ENCODE measurements at regions not wholly inside any gene's neighbourhood (a gene's known extent, or its start where the extent isn't known, plus 50 kb on each side); places are given as distances from the start of the nearest gene placed in this dataset.
"Not testable (repeated sequence)": the region's sequence is repeated elsewhere in the genome, so short reads cannot be mapped to it uniquely, and the experiment has no call there.

- Mint-ChIP-seq H3K9me3 (peaks cover 0 to 19% (median 3%) of the 10 kb centered on the region in 6 donors), H3K36me3 (peaks cover 0 to 4% (median 0%) of the 10 kb centered on the region in 3 donors), H3K4me3 (no peak overlapping the region), H3K4me1 (no peaks in the 10 kb centered on the region), H3K27me3 (ENCODE audit: low read depth in 3 of 3) (no peaks in the 10 kb centered on the region), H3K27ac (no peak overlapping the region)
- no peak for DNase-seq
Observed at GRCh38 chr13:105684216-105684615, 851.2 kb downstream of the EFNB2 start.

GRCh38 chr13:105679838-105680237 is 855.6 kb downstream of the EFNB2 start:
- H3K27me3 Mint-ChIP-seq (ENCODE audit: low read depth in 3 of 3): no peaks in the 10 kb centered on the region
- H3K9me3 Mint-ChIP-seq: peaks cover 2 to 20% (median 7%) of the 10 kb centered on the region in 6 donors
- H3K4me1 Mint-ChIP-seq: no peaks in the 10 kb centered on the region
- H3K27ac Mint-ChIP-seq: no peak overlapping the region
- H3K4me3 Mint-ChIP-seq: no peak overlapping the region
- no peak for DNase-seq
- H3K36me3 Mint-ChIP-seq: no peaks in the 10 kb centered on the region

GRCh38 chr13:105678072-105678471 is 857.4 kb downstream of the EFNB2 start:
- Mint-ChIP-seq H3K27ac (no peak overlapping the region), H3K9me3 (peaks cover 2 to 22% (median 8%) of the 10 kb centered on the region in 6 donors), H3K4me3 (no peak overlapping the region), H3K27me3 (ENCODE audit: low read depth in 3 of 3) (no peaks in the 10 kb centered on the region), H3K36me3 (no peaks in the 10 kb centered on the region), H3K4me1 (no peaks in the 10 kb centered on the region)
- DNase-seq: no peak

GRCh38 chr13:105672881-105673280 is 862.6 kb downstream of the EFNB2 start:
- Mint-ChIP-seq H3K27ac (no peak overlapping the region), H3K9me3 (peaks cover 0 to 18% (median 6%) of the 10 kb centered on the region in 6 donors), H3K4me3 (no peak overlapping the region), H3K4me1 (peaks cover 0 to 11% of the 10 kb centered on the region in 2 donors), H3K27me3 (ENCODE audit: low read depth in 3 of 3) (peaks cover 0 to 2% (median 0%) of the 10 kb centered on the region in 3 donors), H3K36me3 (no peaks in the 10 kb centered on the region)
- DNase-seq: no peak

GRCh38 chr13:105671131-105671530 is 864.3 kb downstream of the EFNB2 start:
- H3K4me1 Mint-ChIP-seq: peaks cover 0 to 11% of the 10 kb centered on the region in 2 donors
- H3K27ac Mint-ChIP-seq: peak overlapping the region in 1 of 6 donors; percentile 35
- not testable (repeated sequence) for H3K9me3 Mint-ChIP-seq; DNase-seq; H3K36me3 Mint-ChIP-seq; H3K27me3 Mint-ChIP-seq (ENCODE audit: low read depth in 3 of 3); H3K4me3 Mint-ChIP-seq

GRCh38 chr13:105670179-105670990 is 865.1 kb downstream of the EFNB2 start:
- no peak for DNase-seq
- H3K36me3 Mint-ChIP-seq: no peaks in the 10 kb centered on the region
- peaks cover 0 to 2% (median 0%) of the 10 kb centered on the region in 3 donors for H3K27me3 Mint-ChIP-seq (ENCODE audit: low read depth in 3 of 3)
- peaks cover 0 to 10% (median 2%) of the 10 kb centered on the region in 6 donors for H3K9me3 Mint-ChIP-seq
- peaks cover 0 to 11% of the 10 kb centered on the region in 2 donors for H3K4me1 Mint-ChIP-seq
- peak overlapping the region in 1 of 6 donors; percentile 12 for H3K27ac Mint-ChIP-seq
- peak overlapping the region in 1 of 5 donors; percentile 53 for H3K4me3 Mint-ChIP-seq

GRCh38 chr13:105665284-105665683 is 870.2 kb downstream of the EFNB2 start:
- no peak overlapping the region for H3K27ac Mint-ChIP-seq
- H3K27me3 Mint-ChIP-seq (ENCODE audit: low read depth in 3 of 3): peaks cover 0 to 2% (median 0%) of the 10 kb centered on the region in 3 donors
- H3K36me3 Mint-ChIP-seq: no peaks in the 10 kb centered on the region
- no peak for DNase-seq
- no peak overlapping the region for H3K4me3 Mint-ChIP-seq
- peaks cover 0 to 5% of the 10 kb centered on the region in 2 donors for H3K4me1 Mint-ChIP-seq
- H3K9me3 Mint-ChIP-seq: peaks cover 0 to 22% (median 4%) of the 10 kb centered on the region in 6 donors

GRCh38 chr13:105663182-105663581 is 872.3 kb downstream of the EFNB2 start:
- Mint-ChIP-seq H3K9me3 (peaks cover 0 to 23% (median 4%) of the 10 kb centered on the region in 6 donors), H3K4me3 (no peak overlapping the region), H3K27me3 (ENCODE audit: low read depth in 3 of 3) (peaks cover 0 to 2% (median 0%) of the 10 kb centered on the region in 3 donors), H3K4me1 (no peaks in the 10 kb centered on the region), H3K36me3 (no peaks in the 10 kb centered on the region), H3K27ac (no peak overlapping the region)
- DNase-seq: no peak

GRCh38 chr13:105660561-105660960 is 874.9 kb downstream of the EFNB2 start:
- Mint-ChIP-seq H3K9me3 (peaks cover 0 to 22% (median 6%) of the 10 kb centered on the region in 6 donors), H3K4me3 (no peak overlapping the region), H3K27me3 (ENCODE audit: low read depth in 3 of 3) (no peaks in the 10 kb centered on the region), H3K36me3 (no peaks in the 10 kb centered on the region), H3K4me1 (no peaks in the 10 kb centered on the region), H3K27ac (no peak overlapping the region)
- DNase-seq: no peak

- no peak overlapping the region for H3K27ac Mint-ChIP-seq
- H3K4me1 Mint-ChIP-seq: no peaks in the 10 kb centered on the region
- peaks cover 0 to 16% (median 6%) of the 10 kb centered on the region in 6 donors for H3K9me3 Mint-ChIP-seq
- DNase-seq: no peak
- no peak overlapping the region for H3K4me3 Mint-ChIP-seq
- H3K36me3 Mint-ChIP-seq: no peaks in the 10 kb centered on the region
- no peaks in the 10 kb centered on the region for H3K27me3 Mint-ChIP-seq (ENCODE audit: low read depth in 3 of 3)
Observed at GRCh38 chr13:105658431-105658830, 877.0 kb downstream of the EFNB2 start.

- Mint-ChIP-seq H3K9me3 (peaks cover 0 to 19% (median 7%) of the 10 kb centered on the region in 6 donors), H3K27ac (no peak overlapping the region), H3K4me3 (no peak overlapping the region), H3K27me3 (ENCODE audit: low read depth in 3 of 3) (no peaks in the 10 kb centered on the region), H3K4me1 (no peaks in the 10 kb centered on the region), H3K36me3 (no peaks in the 10 kb centered on the region)
- DNase-seq: no peak
Observed at GRCh38 chr13:105655046-105655445, 880.4 kb downstream of the EFNB2 start.

- H3K9me3 Mint-ChIP-seq: peaks cover 13 to 48% (median 23%) of the 10 kb centered on the region in 6 donors
- H3K4me3 Mint-ChIP-seq: no peak overlapping the region
- no peaks in the 10 kb centered on the region for H3K4me1 Mint-ChIP-seq
- H3K27ac Mint-ChIP-seq: no peak overlapping the region
- DNase-seq: no peak
- H3K27me3 Mint-ChIP-seq (ENCODE audit: low read depth in 3 of 3): no peaks in the 10 kb centered on the region
- H3K36me3 Mint-ChIP-seq: peaks cover 0 to 4% (median 3%) of the 10 kb centered on the region in 3 donors
Observed at GRCh38 chr13:105643966-105644365, 891.5 kb downstream of the EFNB2 start.

- no peaks in the 10 kb centered on the region for H3K27me3 Mint-ChIP-seq (ENCODE audit: low read depth in 3 of 3)
- H3K9me3 Mint-ChIP-seq: peaks cover 4 to 37% (median 17%) of the 10 kb centered on the region in 6 donors
- H3K27ac Mint-ChIP-seq: no peak overlapping the region
- no peaks in the 10 kb centered on the region for H3K36me3 Mint-ChIP-seq
- H3K4me1 Mint-ChIP-seq: no peaks in the 10 kb centered on the region
- DNase-seq: no peak
- H3K4me3 Mint-ChIP-seq: no peak overlapping the region
Observed at GRCh38 chr13:105642511-105642958, 892.9 kb downstream of the EFNB2 start.

GRCh38 chr13:105641121-105641520 is 894.3 kb downstream of the EFNB2 start:
- no peaks in the 10 kb centered on the region for H3K27me3 Mint-ChIP-seq (ENCODE audit: low read depth in 3 of 3)
- no peak overlapping the region for H3K4me3 Mint-ChIP-seq
- H3K36me3 Mint-ChIP-seq: no peaks in the 10 kb centered on the region
- peaks cover 3 to 36% (median 16%) of the 10 kb centered on the region in 6 donors for H3K9me3 Mint-ChIP-seq
- H3K27ac Mint-ChIP-seq: no peak overlapping the region
- no peak for DNase-seq
- H3K4me1 Mint-ChIP-seq: no peaks in the 10 kb centered on the region
